ENCODE measurements at regions not wholly inside any gene's neighbourhood (a gene's known extent, or its start where the extent isn't known, plus 50 kb on each side); places are given as distances from the start of the nearest gene placed in this dataset.

DNA sequence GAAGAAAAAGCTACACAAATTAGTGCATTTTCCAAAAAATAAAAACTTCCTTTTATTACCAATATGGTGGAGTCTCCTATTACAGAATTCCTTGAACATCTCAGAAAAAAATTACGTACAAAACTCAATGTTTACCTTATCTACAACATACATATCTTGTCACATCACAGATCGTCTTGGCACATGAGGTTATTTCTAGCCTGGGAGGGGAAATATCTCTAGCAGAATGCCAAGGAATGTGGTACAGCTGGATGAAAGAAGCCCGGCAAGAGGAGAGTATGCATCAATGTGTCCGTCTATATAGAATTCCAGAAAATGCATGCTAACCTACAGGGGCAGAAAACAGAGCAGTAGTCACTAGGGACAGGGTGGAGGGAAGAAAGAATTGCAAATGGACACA is 443.8 kb downstream of the ZSWIM6 start:
- TF ChIP-seq EZH2phosphoT487 (IDR thresholded peaks at IDR 0.05; ENCODE audit: low read depth) = no peak
- TF ChIP-seq, protein P1, sequence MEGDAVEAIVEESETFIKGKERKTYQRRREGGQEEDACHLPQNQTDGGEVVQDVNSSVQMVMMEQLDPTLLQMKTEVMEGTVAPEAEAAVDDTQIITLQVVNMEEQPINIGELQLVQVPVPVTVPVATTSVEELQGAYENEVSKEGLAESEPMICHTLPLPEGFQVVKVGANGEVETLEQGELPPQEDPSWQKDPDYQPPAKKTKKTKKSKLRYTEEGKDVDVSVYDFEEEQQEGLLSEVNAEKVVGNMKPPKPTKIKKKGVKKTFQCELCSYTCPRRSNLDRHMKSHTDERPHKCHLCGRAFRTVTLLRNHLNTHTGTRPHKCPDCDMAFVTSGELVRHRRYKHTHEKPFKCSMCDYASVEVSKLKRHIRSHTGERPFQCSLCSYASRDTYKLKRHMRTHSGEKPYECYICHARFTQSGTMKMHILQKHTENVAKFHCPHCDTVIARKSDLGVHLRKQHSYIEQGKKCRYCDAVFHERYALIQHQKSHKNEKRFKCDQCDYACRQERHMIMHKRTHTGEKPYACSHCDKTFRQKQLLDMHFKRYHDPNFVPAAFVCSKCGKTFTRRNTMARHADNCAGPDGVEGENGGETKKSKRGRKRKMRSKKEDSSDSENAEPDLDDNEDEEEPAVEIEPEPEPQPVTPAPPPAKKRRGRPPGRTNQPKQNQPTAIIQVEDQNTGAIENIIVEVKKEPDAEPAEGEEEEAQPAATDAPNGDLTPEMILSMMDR (IDR thresholded peaks at IDR 0.05; ENCODE audit: low read depth, low read length) = no peak

Data from OCI-LY3 (cell line).